ENCODE measurements at regions not wholly inside any gene's neighbourhood (a gene's known extent, or its start where the extent isn't known, plus 50 kb on each side); places are given as distances from the start of the nearest gene placed in this dataset.

GRCh38 chr6:141492521-141493284 lies 640.0 kb upstream of the GJE1 start:
- no peak for TF ChIP-seq EP300 (IDR thresholded peaks at IDR 0.05)
- no peak for TF ChIP-seq CTCF (IDR thresholded peaks at IDR 0.05)
- no peak for TF ChIP-seq POLR2AphosphoS5 (IDR thresholded peaks at IDR 0.05)
